CD4-positive, alpha-beta T cell (primary cell): ENCODE measurements at regions not wholly inside any gene's neighbourhood (a gene's known extent, or its start where the extent isn't known, plus 50 kb on each side); places are given as distances from the start of the nearest gene placed in this dataset.

Experiments used
- ATAC-seq: fragments of 200-7000 bp; cut with Tn5 transposase; one replicate; pipeline ENCODE4 v1.10.0; 2022; ENCODE audit warnings: mild to moderate bottlenecking; ENCODE audit not compliant: poor library complexity
- CTCF ChIA-PET: fragments of 350-600 bp; sonication (Branson Sonifier 250); formaldehyde crosslinking; loops from one replicate; lab custom pipeline; 2021; ENCODE audit warnings: antibody characterized with exemption, inconsistent platforms; lab: Charles Lee
- POLR2A ChIA-PET: fragments of 350-600 bp; sonication (Branson Sonifier 250); formaldehyde crosslinking; loops from one replicate; lab custom pipeline; 2021; ENCODE audit warnings: antibody characterized with exemption, inconsistent platforms; lab: Charles Lee
- DNase-seq, 14 experiments: peaks; one replicate each; pipeline ENCODE4 v3.0.0-alpha.2; 2013 to 2020; ENCODE audit warnings: mixed read lengths in 2 of 14
- H3K27ac ChIP-seq, 2 donors: one replicate each; pipeline versions ENCODE4 v1.5.1 to v1.7.0; 2013; ENCODE audit warnings: low read length in 2 of 2, low read depth in 1 of 2, mild to moderate bottlenecking in 1 of 2
- H3K27me3 ChIP-seq, 2 experiments: 1 replicate in 1 of 2; 2 replicates in 1 of 2; pipeline versions ENCODE4 v1.6.1 to v1.7.0; 2013; ENCODE audit warnings: low read length in 2 of 2, control low read depth in 1 of 2, mild to moderate bottlenecking in 1 of 2, moderate library complexity in 1 of 2; ENCODE audit not compliant: insufficient read depth in 2 of 2, control insufficient read depth in 1 of 2
- H3K36me3 ChIP-seq: one replicate; pipeline ENCODE4 v1.6.1; 2013; ENCODE audit warnings: low read length, control low read depth; ENCODE audit not compliant: insufficient read depth
- H3K4me1 ChIP-seq: one replicate; pipeline ENCODE4 v1.6.1; 2013; ENCODE audit warnings: low read length, control low read depth; ENCODE audit not compliant: insufficient read depth
- H3K4me3 ChIP-seq: one replicate; pipeline ENCODE4 v1.5.1; 2013; ENCODE audit warnings: mild to moderate bottlenecking, low read length, moderate library complexity
- H3K9me3 ChIP-seq, 2 experiments: 1 replicate in 1 of 2; 2 replicates in 1 of 2; pipeline versions ENCODE4 v1.6.1 to v1.7.0; 2013; ENCODE audit warnings: low read length in 2 of 2, mild to moderate bottlenecking in 2 of 2, control low read depth in 1 of 2, moderate library complexity in 1 of 2; ENCODE audit not compliant: control insufficient read depth in 1 of 2, insufficient read depth in 1 of 2
- H3K27ac Mint-ChIP-seq: one replicate; pipeline ENCODE4 v1.8.0; 2020; ENCODE audit warnings: mixed read lengths
- H3K27me3 Mint-ChIP-seq: one replicate; pipeline ENCODE4 v1.8.0; 2021; ENCODE audit warnings: mixed read lengths
- H3K36me3 Mint-ChIP-seq: one replicate; pipeline ENCODE4 v1.8.0; 2021; ENCODE audit warnings: low read depth, mixed read lengths
- H3K4me1 Mint-ChIP-seq: one replicate; pipeline ENCODE4 v1.8.0; 2021; ENCODE audit warnings: low read depth, mixed read lengths
- H3K4me3 Mint-ChIP-seq: one replicate; pipeline ENCODE4 v1.8.0; 2020; ENCODE audit warnings: mild to moderate bottlenecking, mixed read lengths
- H3K9me3 Mint-ChIP-seq: one replicate; pipeline ENCODE4 v1.8.0; 2020; ENCODE audit warnings: mixed read lengths
- CTCF ChIP-seq: fragments of 200-600 bp; IDR thresholded peaks from one replicate; pipeline ENCODE4 v1.8.0; 2022; ENCODE audit warnings: antibody characterized with exemption, mild to moderate bottlenecking
- intact Hi-C, 2 experiments: fragments of 100-400 bp; cut with DNase I in 1 of 2; cut with micrococcal nuclease in 1 of 2; formaldehyde crosslinking; loops; one replicate each; pipeline versions ENCODE4 v1.15.1 to v1.9.0; 2023 to 2025; cut with DNase I, micrococcal nuclease

GRCh38 chr12:24060089-24060488 is 110.6 kb upstream of the SOX5 start:
- no peak for TF ChIP-seq CTCF
- Mint-ChIP-seq H3K4me3 (no peak overlapping the region), H3K4me1 (no peaks in the 10 kb centered on the region), H3K9me3 (peaks cover 2% of the 10 kb centered on the region), H3K36me3 (no peaks in the 10 kb centered on the region), H3K27ac (no peak overlapping the region), H3K27me3 (no peaks in the 10 kb centered on the region)
- no peak for DNase-seq
- H3K4me3 ChIP-seq: no peak overlapping the region
- ATAC-seq: no peak
- POLR2A ChIA-PET: no interaction called here
- intact Hi-C loops: no loop called here
- H3K27ac ChIP-seq: no peak overlapping the region
- no peaks in the 10 kb centered on the region for H3K27me3 ChIP-seq
- H3K4me1 ChIP-seq: no peaks in the 10 kb centered on the region
- CTCF ChIA-PET: no interaction called here
- H3K36me3 ChIP-seq: no peaks in the 10 kb centered on the region
- H3K9me3 ChIP-seq: no peaks in the 10 kb centered on the region

GRCh38 chr12:24057920-24058476 is 108.5 kb upstream of the SOX5 start:
- H3K4me3 ChIP-seq: no peak overlapping the region
- DNase-seq (no peak), ATAC-seq (no peak)
- no peaks in the 10 kb centered on the region for H3K9me3 ChIP-seq
- intact Hi-C loops: no loop called here
- H3K27me3 Mint-ChIP-seq: no peaks in the 10 kb centered on the region
- H3K4me3 Mint-ChIP-seq: no peak overlapping the region
- no peaks in the 10 kb centered on the region for H3K27me3 ChIP-seq
- no peak for TF ChIP-seq CTCF
- CTCF ChIA-PET: no interaction called here
- no peaks in the 10 kb centered on the region for H3K36me3 ChIP-seq
- peaks cover 2% of the 10 kb centered on the region for H3K9me3 Mint-ChIP-seq
- POLR2A ChIA-PET: no interaction called here
- no peak overlapping the region for H3K27ac Mint-ChIP-seq
- H3K4me1 Mint-ChIP-seq: no peaks in the 10 kb centered on the region
- no peaks in the 10 kb centered on the region for H3K36me3 Mint-ChIP-seq
- H3K27ac ChIP-seq: no peak overlapping the region
- H3K4me1 ChIP-seq: no peaks in the 10 kb centered on the region

GRCh38 chr12:24055747-24056146 is 106.3 kb upstream of the SOX5 start:
- H3K4me3 Mint-ChIP-seq: no peak overlapping the region

More at GRCh38 chr12:24055747-24056146, 106.3 kb upstream of the SOX5 start:
- Histone ChIP-seq H3K9me3 (no peaks in the 10 kb centered on the region), H3K36me3 (no peaks in the 10 kb centered on the region), H3K27ac (no peak overlapping the region), H3K27me3 (no peaks in the 10 kb centered on the region), H3K4me1 (no peaks in the 10 kb centered on the region), H3K4me3 (no peak overlapping the region)
- POLR2A ChIA-PET: no interaction called here
- H3K27ac Mint-ChIP-seq: no peak overlapping the region
- no peak for ATAC-seq
- no peaks in the 10 kb centered on the region for H3K36me3 Mint-ChIP-seq
- TF ChIP-seq CTCF: no peak
- CTCF ChIA-PET: no interaction called here
- no peaks in the 10 kb centered on the region for H3K4me1 Mint-ChIP-seq
- DNase-seq: no peak
- no peaks in the 10 kb centered on the region for H3K27me3 Mint-ChIP-seq
- H3K9me3 Mint-ChIP-seq: peaks cover 4% of the 10 kb centered on the region
- intact Hi-C loops: no loop called here
